Tibial nerve (tissue), 4 donors: ENCODE measurements at regions not wholly inside any gene's neighbourhood (a gene's known extent, or its start where the extent isn't known, plus 50 kb on each side); places are given as distances from the start of the nearest gene placed in this dataset.

ENCODE experiments used
- CTCF ChIP-seq, 5 experiments: fragments of 200-600 bp in 3 of 5; fragments of 450-650 bp in 2 of 5; sonication (generic) in 3 of 5; IDR thresholded peaks; one replicate each; pipeline ENCODE4 v1.5.1; 2016 to 2019; ENCODE audit warnings: antibody characterized with exemption in 5 of 5, mild to moderate bottlenecking in 3 of 5, moderate library complexity in 2 of 5
- EP300 ChIP-seq, 2 donors: sonication (generic); formaldehyde crosslinking; IDR thresholded peaks; one replicate each; pipeline ENCODE4 v1.6.1; 2017; ENCODE audit warnings: antibody characterized with exemption in 2 of 2, mild to moderate bottlenecking in 1 of 2
- POLR2A ChIP-seq, 2 donors: fragments of 450-650 bp; IDR thresholded peaks; one replicate each; pipeline ENCODE4 v1.6.1; 2017; ENCODE audit warnings: antibody characterized with exemption in 2 of 2, mild to moderate bottlenecking in 2 of 2, moderate library complexity in 2 of 2

- TF ChIP-seq POLR2A (IDR thresholded peaks at IDR 0.05), result no peak
- TF ChIP-seq CTCF (IDR thresholded peaks at IDR 0.05), result no peak
- TF ChIP-seq EP300 (IDR thresholded peaks at IDR 0.05), result no peak
Measured at GRCh38 chr7:153396475-153396874, 636.9 kb downstream of the ACTR3B start.
